NCI-H2196 (cell line): ENCODE measurements at regions not wholly inside any gene's neighbourhood (a gene's known extent, or its start where the extent isn't known, plus 50 kb on each side); places are given as distances from the start of the nearest gene placed in this dataset.

Source experiments
- DNase-seq: peaks from one replicate; lab custom pipeline; 2025; ENCODE audit not compliant: unreplicated experiment; lab: John Stamatoyannopoulos, UW

- no peak for DNase-seq
These were observed 129.9 kb downstream of the CDC42EP3 start for GRCh38 chr2:37541516-37541915.

GRCh38 chr2:37543999-37544557 lies 127.4 kb downstream of the CDC42EP3 start:
- DNase-seq, result no peak

- DNase-seq, result no peak
These were observed 126.8 kb downstream of the CDC42EP3 start for GRCh38 chr2:37544591-37545031.

DNA sequence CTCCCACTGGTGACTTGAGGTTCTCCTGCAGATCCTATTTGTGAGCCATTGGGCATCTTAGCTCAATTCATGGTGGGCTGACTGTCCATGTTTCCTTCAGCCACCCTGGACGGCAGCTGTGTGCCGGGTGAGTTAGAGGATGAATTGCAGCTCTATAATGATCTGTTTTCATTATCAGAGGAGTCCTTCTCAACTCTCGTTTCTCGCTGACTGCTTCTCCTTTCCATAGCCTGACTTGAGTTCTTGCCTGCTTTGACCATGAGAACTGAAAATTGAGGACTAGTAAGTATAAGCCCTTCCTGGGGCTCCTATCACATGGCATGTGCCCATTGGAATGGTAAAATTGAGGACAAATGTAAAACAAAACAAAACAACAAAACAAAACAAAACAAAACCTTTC lies 121.8 kb downstream of the CDC42EP3 start:
- no peak for DNase-seq

- no peak for DNase-seq
These were observed 121.3 kb downstream of the CDC42EP3 start for GRCh38 chr2:37550190-37550589.

DNA sequence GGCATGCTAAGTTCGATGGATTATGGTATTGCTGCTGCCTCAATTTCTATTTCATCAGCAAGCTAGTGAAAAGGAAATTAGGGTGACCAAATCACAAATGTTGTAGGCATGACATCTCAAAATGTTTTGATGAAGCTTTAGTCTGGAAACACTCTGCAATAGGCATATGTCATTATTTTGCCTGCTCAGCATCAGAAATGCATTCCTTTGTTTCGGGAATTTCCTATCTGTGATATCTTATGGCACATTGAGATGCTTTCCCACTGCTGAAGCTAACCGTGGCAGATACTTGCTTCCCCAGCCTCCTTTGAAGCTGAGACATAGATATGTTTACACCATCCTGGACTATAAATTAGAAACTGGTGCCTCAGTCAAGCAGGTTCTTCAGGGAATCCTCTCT lies 119.7 kb downstream of the CDC42EP3 start:
- no peak for DNase-seq

DNA sequence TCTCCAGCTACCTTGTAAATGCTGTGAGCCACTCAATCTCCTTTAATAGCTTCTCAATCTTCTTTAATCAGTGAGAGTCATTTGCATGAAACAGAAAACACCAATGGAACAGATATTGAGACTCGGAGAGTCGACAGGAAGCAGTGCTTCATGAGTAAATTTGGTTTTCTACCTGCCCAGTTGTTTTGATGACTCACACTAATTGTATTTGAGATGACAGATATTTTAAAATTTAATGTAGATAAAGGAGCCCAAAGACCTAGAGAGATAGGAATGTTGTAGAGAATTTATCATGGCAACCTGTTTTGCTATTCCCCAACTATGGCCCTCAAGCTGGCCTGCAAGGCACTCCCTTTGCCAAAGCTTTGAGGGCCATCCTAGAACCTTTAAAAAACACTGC lies 119.1 kb downstream of the CDC42EP3 start:
- no peak for DNase-seq

- no peak for DNase-seq
These were observed 117.9 kb downstream of the CDC42EP3 start for GRCh38 chr2:37553411-37554154.

DNA sequence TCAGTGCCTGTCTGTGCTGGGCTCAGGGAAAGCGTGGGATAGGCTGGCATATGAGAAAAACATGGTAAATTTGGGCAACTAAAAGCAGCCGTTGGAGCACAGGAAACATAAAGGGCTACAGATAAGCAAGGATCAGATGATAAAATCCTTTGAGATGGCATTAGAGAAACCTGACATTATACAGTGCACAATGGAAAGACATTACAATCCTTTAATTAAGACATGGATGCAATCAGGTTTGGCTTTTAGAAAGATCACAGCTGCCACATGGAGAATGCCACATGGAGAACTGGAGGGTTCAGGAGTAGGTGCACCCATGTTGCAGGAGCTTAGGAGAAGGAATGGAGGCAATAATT lies 117.3 kb downstream of the CDC42EP3 start:
- DNase-seq, result no peak

GRCh38 chr2:37554687-37555086 lies 116.8 kb downstream of the CDC42EP3 start:
- no peak for DNase-seq

DNA sequence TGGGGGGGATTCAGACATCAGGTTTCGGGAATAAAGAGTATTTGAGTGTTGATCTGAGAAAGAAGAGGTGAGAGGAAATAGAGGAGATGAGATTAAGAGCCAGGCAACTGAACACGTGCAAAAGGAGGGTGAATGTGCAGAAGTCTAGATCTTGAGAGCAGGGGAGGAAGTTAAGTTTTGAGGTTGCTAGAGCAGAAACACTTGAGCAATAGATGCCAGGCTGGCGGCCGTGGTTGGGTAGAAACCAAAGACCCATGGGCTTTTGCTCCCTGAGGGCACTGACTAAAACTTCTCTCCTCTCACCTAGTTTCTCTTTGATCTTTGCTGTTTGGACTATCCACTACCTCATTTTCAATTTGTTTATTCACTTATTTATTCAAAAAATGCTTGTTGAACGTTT lies 116.0 kb downstream of the CDC42EP3 start:
- no peak for DNase-seq

GRCh38 chr2:37556256-37556655 lies 115.2 kb downstream of the CDC42EP3 start:
- no peak for DNase-seq

- DNase-seq, result no peak
These were observed 112.8 kb downstream of the CDC42EP3 start for GRCh38 chr2:37558623-37559022.

DNA sequence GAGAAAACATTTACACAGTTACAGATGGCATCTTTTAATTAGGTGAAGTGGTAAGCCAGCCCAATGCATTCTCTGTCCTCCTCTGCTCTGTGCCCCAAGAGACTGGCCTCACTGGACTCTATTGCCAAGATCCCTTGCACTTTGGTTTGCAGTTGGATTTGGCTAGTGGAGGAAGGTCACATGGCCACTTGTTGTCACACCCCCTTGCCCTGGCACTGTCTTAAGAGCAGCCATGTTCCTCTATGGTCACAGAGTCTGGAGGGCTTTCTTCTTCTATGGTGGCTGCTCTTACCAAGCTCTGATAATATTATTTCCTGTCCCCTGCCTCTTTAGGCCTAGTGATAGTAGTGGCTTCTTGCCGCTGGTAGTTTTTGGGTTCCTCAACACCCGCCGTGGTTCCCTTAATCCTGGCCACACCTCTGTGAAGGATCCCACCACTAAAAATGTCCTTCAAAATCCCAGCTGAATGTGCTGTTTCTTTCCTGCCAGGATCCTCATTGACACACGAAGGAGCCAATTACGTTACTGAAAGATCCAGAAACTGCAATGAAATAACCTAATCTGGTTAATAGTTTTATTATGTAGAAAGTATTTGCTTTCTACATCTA lies 111.1 kb downstream of the CDC42EP3 start:
- peak; percentile 36 for DNase-seq

- peak; percentile 26 for DNase-seq
These were observed 110.4 kb downstream of the CDC42EP3 start for GRCh38 chr2:37560863-37561614.

GRCh38 chr2:37561615-37562569 lies 109.5 kb downstream of the CDC42EP3 start:
- DNase-seq, result peak; percentile 48

- DNase-seq, result no peak
These were observed 107.9 kb downstream of the CDC42EP3 start for GRCh38 chr2:37563375-37564015.

DNA sequence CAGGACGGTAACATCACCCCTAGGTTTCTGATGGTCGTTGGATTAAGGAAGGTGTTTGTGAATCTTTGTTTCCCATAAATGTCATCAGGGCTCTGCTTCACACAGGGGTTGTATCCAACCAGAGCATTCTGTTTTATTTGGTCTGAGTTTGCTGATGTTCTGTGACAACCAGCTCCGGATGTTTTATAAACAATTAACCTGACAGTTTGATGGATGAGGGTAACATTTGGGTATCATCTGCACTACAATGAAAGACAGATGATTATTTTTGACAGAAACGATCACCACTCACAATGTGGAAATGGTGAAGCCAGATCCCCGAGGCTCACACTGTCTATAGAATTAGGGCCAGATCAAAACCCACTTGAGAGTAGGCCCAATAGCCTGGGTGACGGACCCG lies 107.1 kb downstream of the CDC42EP3 start:
- no peak for DNase-seq

DNA sequence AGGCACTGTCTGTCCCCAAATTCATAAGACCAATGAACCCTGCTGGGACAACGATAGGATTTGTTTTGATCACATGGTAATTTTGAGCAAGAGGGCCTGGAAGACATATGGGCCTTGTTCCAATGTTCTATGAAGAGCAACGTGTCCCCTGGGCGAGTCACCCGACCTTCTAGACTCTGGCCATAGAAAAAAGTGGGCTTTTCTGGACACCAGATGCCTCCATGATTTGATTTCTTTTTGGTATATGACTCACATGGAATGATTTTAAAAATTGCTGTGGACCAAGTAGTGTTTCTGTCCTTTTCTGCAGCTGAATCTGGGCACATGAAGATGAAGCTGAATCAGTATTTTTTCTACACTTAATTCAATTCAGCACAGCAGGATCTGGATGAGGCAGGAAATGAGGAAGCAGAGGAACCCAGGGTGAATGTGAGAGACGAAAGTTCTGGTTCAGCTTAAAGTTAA lies 104.9 kb downstream of the CDC42EP3 start:
- no peak for DNase-seq

GRCh38 chr2:37568565-37568964 lies 102.9 kb downstream of the CDC42EP3 start:
- DNase-seq, result no peak
